Liver (tissue), 3 donors: ENCODE measurements at regions not wholly inside any gene's neighbourhood (a gene's known extent, or its start where the extent isn't known, plus 50 kb on each side); places are given as distances from the start of the nearest gene placed in this dataset.

Source experiments
- CTCF ChIP-seq: fragments of 150-350 bp; IDR thresholded peaks from 2 replicates; pipeline ENCODE4 v1.5.1; 2017; ENCODE audit warnings: improper control_type of control experiment, low read depth, low read length; ENCODE audit not compliant: missing input control
- FOXA1 ChIP-seq: IDR thresholded peaks from 2 replicates; pipeline ENCODE4 v1.6.1; 2016; ENCODE audit warnings: antibody characterized with exemption
- FOXA2 ChIP-seq: IDR thresholded peaks from 2 replicates; pipeline ENCODE4 v1.6.1; 2016; ENCODE audit warnings: antibody characterized with exemption
- GABPA ChIP-seq, 2 donors: IDR thresholded peaks in 1 of 2; conservative IDR thresholded peaks in 1 of 2; 2 replicates each; pipeline ENCODE4 v1.6.1; 2016; ENCODE audit warnings: antibody characterized with exemption in 2 of 2, mild to moderate bottlenecking in 1 of 2, moderate library complexity in 1 of 2
- JUND ChIP-seq, 2 donors: IDR thresholded peaks; 2 replicates each; pipeline ENCODE4 v1.6.1; 2016; ENCODE audit warnings: antibody characterized with exemption in 2 of 2
- MAX ChIP-seq: IDR thresholded peaks from 2 replicates; pipeline ENCODE4 v1.6.1; 2016; ENCODE audit warnings: antibody characterized with exemption
- RAD21 ChIP-seq, 2 donors: IDR thresholded peaks; 2 replicates each; pipeline ENCODE4 v1.6.1; 2016; ENCODE audit warnings: antibody characterized with exemption in 2 of 2, mild to moderate bottlenecking in 2 of 2
- REST ChIP-seq: IDR thresholded peaks from 2 replicates; pipeline ENCODE4 v1.6.1; 2016; ENCODE audit warnings: antibody characterized with exemption, mild to moderate bottlenecking
- RXRA ChIP-seq, 2 donors: IDR thresholded peaks; 2 replicates each; pipeline ENCODE4 v1.6.1; 2017 to 2018; ENCODE audit warnings: antibody characterized with exemption in 2 of 2, mild to moderate bottlenecking in 1 of 2
- SP1 ChIP-seq: IDR thresholded peaks from 2 replicates; pipeline ENCODE4 v1.6.1; 2018; ENCODE audit warnings: antibody characterized with exemption, mild to moderate bottlenecking
- TAF1 ChIP-seq: conservative IDR thresholded peaks from 2 replicates; pipeline ENCODE4 v1.6.1; 2016; ENCODE audit warnings: antibody characterized with exemption, mild to moderate bottlenecking
- YY1 ChIP-seq: IDR thresholded peaks from 2 replicates; pipeline ENCODE4 v1.6.1; 2016; ENCODE audit warnings: antibody characterized with exemption, mild to moderate bottlenecking
- ZBTB33 ChIP-seq: IDR thresholded peaks from 2 replicates; pipeline ENCODE4 v1.6.1; 2016; ENCODE audit warnings: antibody characterized with exemption
- donor health status: healthy.
- donor health status: healthy.

DNA sequence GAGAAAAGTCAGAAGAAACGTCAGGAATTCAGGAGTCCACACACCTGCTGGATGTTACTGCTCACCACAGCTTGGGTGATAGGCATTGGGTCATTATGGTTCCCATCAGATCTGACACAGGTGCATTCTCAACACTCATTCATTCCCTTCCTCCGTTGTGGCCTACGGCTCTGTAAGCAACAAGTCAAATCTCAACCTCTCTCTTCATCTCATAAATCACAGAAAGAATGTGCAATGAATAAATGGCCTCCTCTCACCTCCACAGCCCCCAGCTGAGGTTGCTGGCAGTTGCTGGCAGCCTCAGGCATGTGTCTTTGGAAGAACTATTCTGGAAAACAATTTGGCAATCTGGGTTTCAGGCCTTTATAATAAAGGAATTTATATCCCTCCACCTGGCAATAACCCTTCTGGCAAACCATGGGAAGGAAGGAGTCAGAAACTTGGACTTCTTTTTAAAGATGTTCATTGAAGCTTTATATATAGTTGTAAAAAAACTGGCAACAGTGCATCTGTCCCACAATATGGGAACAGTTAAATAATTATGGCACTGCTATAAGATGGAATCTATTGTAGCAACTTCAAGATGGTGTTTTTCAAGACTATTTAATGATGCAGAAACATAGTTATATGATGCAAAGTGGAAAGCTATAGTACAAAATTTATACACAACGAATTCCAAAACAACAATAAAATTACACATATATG, 175.4 kb downstream of the ANAPC1 start:
- TF ChIP-seq REST = no peak
- no peak for TF ChIP-seq CTCF
- no peak for TF ChIP-seq RXRA (IDR thresholded peaks at IDR 0.05)
- TF ChIP-seq RAD21 (IDR thresholded peaks at IDR 0.05) = no peak
- TF ChIP-seq ZBTB33 = no peak
- no peak for TF ChIP-seq JUND (IDR thresholded peaks at IDR 0.05)
- no peak for TF ChIP-seq FOXA1
- no peak for TF ChIP-seq FOXA2
- no peak for TF ChIP-seq MAX
- TF ChIP-seq TAF1 = no peak
- TF ChIP-seq SP1 = no peak
- no peak for TF ChIP-seq YY1
- no peak for TF ChIP-seq GABPA (IDR thresholded peaks at IDR 0.05 in 1 of 2, conservative IDR thresholded peaks at IDR 0.05 in 1 of 2)
